Loucy (cell line): ENCODE measurements at regions not wholly inside any gene's neighbourhood (a gene's known extent, or its start where the extent isn't known, plus 50 kb on each side); places are given as distances from the start of the nearest gene placed in this dataset.
"Not testable (repeated sequence)": the region's sequence is repeated elsewhere in the genome, so short reads cannot be mapped to it uniquely, and the experiment has no call there.

ENCODE experiments used
- EZH2phosphoT487 ChIP-seq: fragments of 200-600 bp; IDR thresholded peaks from 2 replicates; pipeline ENCODE4 v1.6.1; 2018; ENCODE audit warnings: antibody characterized with exemption, mild to moderate bottlenecking, moderate library complexity, borderline replicate concordance
- TF ChIP-seq, protein P1 (sequence below): fragments of 200-600 bp; sonication (generic); conservative IDR thresholded peaks from 2 replicates; pipeline ENCODE4 v1.5.1; 2014; ENCODE audit warnings: mild to moderate bottlenecking, antibody characterized with exemption, low read length

DNA sequence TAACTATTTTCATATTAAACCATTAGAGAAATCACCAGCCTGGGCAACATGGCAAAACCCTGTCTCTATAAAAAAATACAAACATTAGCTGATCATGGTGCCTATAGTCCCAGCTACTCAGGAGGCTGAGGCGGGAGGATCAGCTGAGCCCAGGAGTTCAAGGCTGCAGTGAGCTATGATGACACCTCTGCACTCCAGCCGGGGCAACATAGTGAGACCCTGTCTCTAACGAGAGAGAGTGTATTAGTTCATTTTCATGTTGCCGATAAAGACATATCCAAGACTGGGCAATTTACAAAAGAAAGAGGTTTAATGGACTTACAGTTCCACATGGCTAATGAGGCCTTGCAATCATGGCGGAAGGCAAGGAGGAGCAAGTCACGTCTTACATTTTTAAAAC lies 102.1 kb upstream of the IL12A start:
- TF ChIP-seq, protein P1, sequence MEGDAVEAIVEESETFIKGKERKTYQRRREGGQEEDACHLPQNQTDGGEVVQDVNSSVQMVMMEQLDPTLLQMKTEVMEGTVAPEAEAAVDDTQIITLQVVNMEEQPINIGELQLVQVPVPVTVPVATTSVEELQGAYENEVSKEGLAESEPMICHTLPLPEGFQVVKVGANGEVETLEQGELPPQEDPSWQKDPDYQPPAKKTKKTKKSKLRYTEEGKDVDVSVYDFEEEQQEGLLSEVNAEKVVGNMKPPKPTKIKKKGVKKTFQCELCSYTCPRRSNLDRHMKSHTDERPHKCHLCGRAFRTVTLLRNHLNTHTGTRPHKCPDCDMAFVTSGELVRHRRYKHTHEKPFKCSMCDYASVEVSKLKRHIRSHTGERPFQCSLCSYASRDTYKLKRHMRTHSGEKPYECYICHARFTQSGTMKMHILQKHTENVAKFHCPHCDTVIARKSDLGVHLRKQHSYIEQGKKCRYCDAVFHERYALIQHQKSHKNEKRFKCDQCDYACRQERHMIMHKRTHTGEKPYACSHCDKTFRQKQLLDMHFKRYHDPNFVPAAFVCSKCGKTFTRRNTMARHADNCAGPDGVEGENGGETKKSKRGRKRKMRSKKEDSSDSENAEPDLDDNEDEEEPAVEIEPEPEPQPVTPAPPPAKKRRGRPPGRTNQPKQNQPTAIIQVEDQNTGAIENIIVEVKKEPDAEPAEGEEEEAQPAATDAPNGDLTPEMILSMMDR = not testable (repeated sequence)
- not testable (repeated sequence) for TF ChIP-seq EZH2phosphoT487
